BLaER1 (cell line): ENCODE measurements at regions not wholly inside any gene's neighbourhood (a gene's known extent, or its start where the extent isn't known, plus 50 kb on each side); places are given as distances from the start of the nearest gene placed in this dataset.

Experiments used
- H3K27ac ChIP-seq: shearing (Covaris generic); formaldehyde crosslinking; 2 replicates; pipeline ENCODE4 v1.8.1; 2022
- H3K27me3 ChIP-seq: shearing (Covaris generic); formaldehyde crosslinking; 2 replicates; pipeline ENCODE4 v1.8.1; 2022
- H3K36me3 ChIP-seq: shearing (Covaris generic); formaldehyde crosslinking; 2 replicates; pipeline ENCODE4 v1.8.1; 2022
- H3K4me1 ChIP-seq: shearing (Covaris generic); formaldehyde crosslinking; 2 replicates; pipeline ENCODE4 v1.8.1; 2022
- H3K4me2 ChIP-seq: shearing (Covaris generic); formaldehyde crosslinking; 2 replicates; pipeline ENCODE4 v1.8.1; 2022
- H3K4me3 ChIP-seq: shearing (Covaris generic); formaldehyde crosslinking; 2 replicates; pipeline ENCODE4 v1.8.1; 2022
- H3K9ac ChIP-seq: shearing (Covaris generic); formaldehyde crosslinking; 2 replicates; pipeline ENCODE4 v1.8.1; 2022
- H3K9me3 ChIP-seq: shearing (Covaris generic); formaldehyde crosslinking; 2 replicates; pipeline ENCODE4 v1.8.1; 2022
- H4K20me1 ChIP-seq: shearing (Covaris generic); formaldehyde crosslinking; 2 replicates; pipeline ENCODE4 v1.8.1; 2022
- Cebpa-rat ChIP-seq: shearing (Covaris generic); IDR thresholded peaks from 2 replicates; pipeline ENCODE4 v1.8.1; 2022

GRCh38 chr4:26141911-26142638, 178.7 kb upstream of the RBPJ start:
- no peak overlapping the region for H3K9ac ChIP-seq
- no peaks in the 10 kb centered on the region for H3K9me3 ChIP-seq
- peak overlapping the region; percentile 57 for H3K4me2 ChIP-seq
- H4K20me1 ChIP-seq = no peaks in the 10 kb centered on the region
- no peak for TF ChIP-seq Cebpa-rat
- peaks cover 13% of the 10 kb centered on the region; the same call in 1 of the 2 replicates for H3K4me1 ChIP-seq
- no peaks in the 10 kb centered on the region for H3K36me3 ChIP-seq
- no peaks in the 10 kb centered on the region for H3K27me3 ChIP-seq
- H3K4me3 ChIP-seq = no peak overlapping the region
- peak overlapping the region; percentile 28; the same call in 1 of the 2 replicates for H3K27ac ChIP-seq

- H3K27ac ChIP-seq = no peak overlapping the region
- H3K4me3 ChIP-seq = no peak overlapping the region
- H3K27me3 ChIP-seq = no peaks in the 10 kb centered on the region
- H3K36me3 ChIP-seq = no peaks in the 10 kb centered on the region
- H3K4me2 ChIP-seq = no peak overlapping the region
- no peaks in the 10 kb centered on the region for H3K9me3 ChIP-seq
- H3K4me1 ChIP-seq = peaks cover 13% of the 10 kb centered on the region; the same call in 1 of the 2 replicates
- no peak for TF ChIP-seq Cebpa-rat
- no peak overlapping the region for H3K9ac ChIP-seq
- no peaks in the 10 kb centered on the region for H4K20me1 ChIP-seq
Observed at GRCh38 chr4:26144526-26145155, 176.2 kb upstream of the RBPJ start.

DNA sequence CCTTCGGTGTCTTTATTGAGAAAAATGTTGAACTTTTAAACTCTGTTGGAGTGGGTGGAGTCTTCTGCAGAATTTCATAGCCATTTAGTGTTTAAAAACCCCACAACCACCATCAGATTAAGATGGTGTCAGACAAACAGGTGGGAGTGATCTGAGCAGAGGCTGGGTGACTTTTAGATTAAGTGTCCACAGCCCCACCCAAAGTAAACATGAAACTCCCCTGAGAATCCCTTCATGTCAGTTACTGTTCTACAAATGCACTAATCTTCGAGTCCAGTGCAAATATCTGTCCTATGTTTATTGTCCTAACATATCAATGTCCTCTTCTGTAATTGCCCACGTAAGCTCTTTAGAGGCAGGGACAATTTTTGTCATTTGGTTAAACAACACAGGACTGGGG, 175.6 kb upstream of the RBPJ start:
- H3K9ac ChIP-seq = no peak overlapping the region
- no peaks in the 10 kb centered on the region for H3K9me3 ChIP-seq
- H3K27me3 ChIP-seq = no peaks in the 10 kb centered on the region
- no peak overlapping the region for H3K4me3 ChIP-seq
- no peak for TF ChIP-seq Cebpa-rat
- peaks cover 13% of the 10 kb centered on the region; the same call in 1 of the 2 replicates for H3K4me1 ChIP-seq
- H3K27ac ChIP-seq = no peak overlapping the region
- H3K36me3 ChIP-seq = no peaks in the 10 kb centered on the region
- H3K4me2 ChIP-seq = no peak overlapping the region
- no peaks in the 10 kb centered on the region for H4K20me1 ChIP-seq

GRCh38 chr4:26148927-26149326, 171.9 kb upstream of the RBPJ start:
- Histone ChIP-seq H3K4me3 (no peak overlapping the region), H3K9ac (no peak overlapping the region), H3K27me3 (no peaks in the 10 kb centered on the region), H3K4me1 (peaks cover 10% of the 10 kb centered on the region), H3K9me3 (no peaks in the 10 kb centered on the region), H3K4me2 (no peak overlapping the region), H3K36me3 (no peaks in the 10 kb centered on the region), H3K27ac (no peak overlapping the region), H4K20me1 (no peaks in the 10 kb centered on the region)
- no peak for TF ChIP-seq Cebpa-rat

DNA sequence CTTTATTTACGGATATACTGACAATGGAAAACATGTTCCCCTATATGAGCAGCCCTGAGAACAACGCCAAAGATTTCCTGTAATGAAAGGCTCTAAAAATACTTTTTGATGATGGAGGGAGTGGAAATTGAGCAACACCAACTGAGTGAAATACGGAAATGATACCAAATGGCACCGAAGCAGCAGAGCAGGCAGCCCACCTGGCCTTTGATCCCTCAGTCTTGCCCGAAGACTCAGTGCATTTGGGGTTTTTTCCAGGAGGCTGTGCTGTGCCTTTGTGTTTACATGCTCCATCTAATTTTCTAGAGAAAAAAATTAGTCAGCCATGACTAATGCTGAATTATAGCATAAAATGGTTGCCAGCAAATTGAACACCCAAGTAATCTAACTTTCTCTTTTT, 169.9 kb upstream of the RBPJ start:
- peak overlapping the region; percentile 35 for H3K4me2 ChIP-seq
- H3K27me3 ChIP-seq = no peaks in the 10 kb centered on the region

DNA sequence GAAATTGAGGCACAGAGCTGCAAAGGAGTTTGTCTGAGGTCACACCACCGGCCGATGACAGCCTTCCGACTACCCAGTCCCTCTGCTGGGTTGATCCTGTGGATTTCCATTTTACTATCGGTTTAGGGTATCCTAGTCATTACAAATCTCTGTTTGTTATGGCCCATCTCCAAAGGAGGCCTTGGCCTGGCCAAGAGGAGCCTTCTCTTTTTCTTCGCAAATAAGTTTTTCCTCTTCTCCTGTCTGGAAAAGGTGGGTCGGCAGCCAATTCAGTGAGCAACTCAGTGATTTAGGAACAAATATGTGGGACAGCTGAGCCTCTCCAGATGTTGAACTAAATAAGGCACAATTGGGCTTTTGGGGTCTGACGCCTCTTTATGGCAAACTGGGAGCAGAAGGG, 169.2 kb upstream of the RBPJ start:
- Histone ChIP-seq H4K20me1 (no peaks in the 10 kb centered on the region), H3K4me2 (no peak overlapping the region)
- TF ChIP-seq Cebpa-rat = no peak

More for the DNA sequence above, 169.9 kb upstream of the RBPJ start:
- Histone ChIP-seq H4K20me1 (no peaks in the 10 kb centered on the region), H3K9me3 (no peaks in the 10 kb centered on the region), H3K27ac (no peak overlapping the region), H3K4me1 (peaks cover 10% of the 10 kb centered on the region), H3K9ac (no peak overlapping the region), H3K36me3 (no peaks in the 10 kb centered on the region), H3K4me3 (no peak overlapping the region)
- 0 out of 2 replicates have a peak, but pooled peaks have one; percentile 38 for TF ChIP-seq Cebpa-rat

GRCh38 chr4:26152056-26152455, 168.8 kb upstream of the RBPJ start:
- Histone ChIP-seq H3K4me2 (no peak overlapping the region), H3K27ac (no peak overlapping the region), H3K9me3 (no peaks in the 10 kb centered on the region), H3K9ac (no peak overlapping the region), H3K27me3 (no peaks in the 10 kb centered on the region), H3K4me1 (peaks cover 10% of the 10 kb centered on the region), H4K20me1 (no peaks in the 10 kb centered on the region), H3K36me3 (no peaks in the 10 kb centered on the region), H3K4me3 (no peak overlapping the region)
- TF ChIP-seq Cebpa-rat = no peak

More for the DNA sequence above, 169.2 kb upstream of the RBPJ start:
- Histone ChIP-seq H3K27ac (no peak overlapping the region), H3K9me3 (no peaks in the 10 kb centered on the region), H3K4me3 (no peak overlapping the region), H3K36me3 (no peaks in the 10 kb centered on the region), H3K4me1 (peaks cover 10% of the 10 kb centered on the region), H3K27me3 (no peaks in the 10 kb centered on the region), H3K9ac (no peak overlapping the region)

DNA sequence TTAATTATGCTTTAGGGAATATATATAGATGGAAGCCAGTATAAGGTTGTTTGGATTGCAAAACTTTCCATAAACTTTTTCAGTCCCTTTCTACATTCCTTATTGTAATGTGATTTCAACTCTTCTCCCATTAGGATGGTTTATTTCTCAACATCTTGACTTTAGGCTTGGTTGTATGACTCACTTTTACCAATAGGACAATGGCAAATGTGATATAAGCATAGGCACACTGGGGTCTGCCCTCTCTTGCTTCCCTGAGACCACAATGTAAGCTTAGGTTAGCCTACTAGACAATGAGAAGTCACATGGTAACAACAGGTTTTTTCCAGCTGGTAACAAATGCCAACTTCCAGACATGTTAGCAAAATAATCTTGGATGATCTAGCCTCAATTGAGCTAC, 163.3 kb upstream of the RBPJ start:
- Histone ChIP-seq H4K20me1 (no peaks in the 10 kb centered on the region), H3K4me3 (no peak overlapping the region), H3K4me2 (no peak overlapping the region), H3K27ac (no peak overlapping the region), H3K9ac (no peak overlapping the region), H3K27me3 (no peaks in the 10 kb centered on the region), H3K9me3 (no peaks in the 10 kb centered on the region), H3K36me3 (no peaks in the 10 kb centered on the region), H3K4me1 (no peaks in the 10 kb centered on the region)
- TF ChIP-seq Cebpa-rat = no peak

GRCh38 chr4:26160591-26160990, 160.2 kb upstream of the RBPJ start:
- H3K36me3 ChIP-seq = no peaks in the 10 kb centered on the region
- no peaks in the 10 kb centered on the region for H3K9me3 ChIP-seq
- no peaks in the 10 kb centered on the region for H3K4me1 ChIP-seq
- no peaks in the 10 kb centered on the region for H4K20me1 ChIP-seq
- H3K27ac ChIP-seq = no peak overlapping the region
- H3K9ac ChIP-seq = no peak overlapping the region
- no peak overlapping the region for H3K4me2 ChIP-seq
- no peak overlapping the region for H3K4me3 ChIP-seq
- H3K27me3 ChIP-seq = no peaks in the 10 kb centered on the region
- no peak for TF ChIP-seq Cebpa-rat

DNA sequence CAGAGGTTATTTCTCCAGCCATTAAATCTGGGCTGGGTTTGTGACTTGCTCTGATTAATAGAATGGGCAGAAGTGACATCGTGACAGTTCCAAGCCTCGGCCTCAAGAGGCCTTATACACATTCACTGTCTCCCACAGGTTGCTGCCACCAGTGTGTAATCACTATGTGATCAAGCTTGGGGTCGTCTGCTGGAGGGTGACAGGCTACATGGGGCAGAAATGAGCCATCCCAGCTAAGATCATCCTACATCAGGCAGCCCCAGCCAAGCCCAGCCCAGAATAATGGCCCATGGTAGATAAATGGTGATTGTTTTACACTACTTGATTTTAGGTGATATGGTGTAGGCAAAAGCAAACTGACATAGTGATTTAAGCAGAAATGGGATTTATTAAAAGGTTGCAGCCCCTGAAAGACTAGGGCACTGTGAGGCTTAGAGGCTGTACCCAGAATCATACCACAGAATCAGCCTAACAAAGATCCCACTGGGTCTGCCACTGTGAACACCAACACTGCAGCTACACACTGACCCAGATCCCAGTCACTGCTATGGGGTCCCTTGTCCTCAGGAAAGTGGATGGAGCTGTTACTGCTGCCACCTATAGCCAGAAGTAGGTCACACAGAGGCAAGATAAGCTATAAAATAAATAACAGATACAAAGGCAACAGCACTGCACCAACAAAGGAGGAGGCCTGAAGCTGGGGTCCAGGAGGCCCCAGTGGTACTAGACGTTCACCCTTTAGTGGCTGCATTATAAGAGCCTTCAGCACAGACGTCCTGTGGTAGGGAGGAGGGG, 159.6 kb upstream of the RBPJ start:
- H3K27ac ChIP-seq = no peak overlapping the region
- no peaks in the 10 kb centered on the region for H3K9me3 ChIP-seq
- no peak overlapping the region for H3K4me2 ChIP-seq
- TF ChIP-seq Cebpa-rat = no peak
- H3K27me3 ChIP-seq = no peaks in the 10 kb centered on the region
- H3K4me3 ChIP-seq = no peak overlapping the region
- no peaks in the 10 kb centered on the region for H3K4me1 ChIP-seq
- H3K36me3 ChIP-seq = no peaks in the 10 kb centered on the region
- no peak overlapping the region for H3K9ac ChIP-seq
- no peaks in the 10 kb centered on the region for H4K20me1 ChIP-seq
